HG03432 (cell line): ENCODE measurements at regions not wholly inside any gene's neighbourhood (a gene's known extent, or its start where the extent isn't known, plus 50 kb on each side); places are given as distances from the start of the nearest gene placed in this dataset.
"Not testable (repeated sequence)": the region's sequence is repeated elsewhere in the genome, so short reads cannot be mapped to it uniquely, and the experiment has no call there.

Source experiments
- ATAC-seq: cut with Tn5 transposase; IDR thresholded peaks from one replicate; pipeline ENCODE4 v1.9.1; 2021; ENCODE audit warnings: mild to moderate bottlenecking, moderate library complexity; ENCODE audit not compliant: unreplicated experiment

DNA sequence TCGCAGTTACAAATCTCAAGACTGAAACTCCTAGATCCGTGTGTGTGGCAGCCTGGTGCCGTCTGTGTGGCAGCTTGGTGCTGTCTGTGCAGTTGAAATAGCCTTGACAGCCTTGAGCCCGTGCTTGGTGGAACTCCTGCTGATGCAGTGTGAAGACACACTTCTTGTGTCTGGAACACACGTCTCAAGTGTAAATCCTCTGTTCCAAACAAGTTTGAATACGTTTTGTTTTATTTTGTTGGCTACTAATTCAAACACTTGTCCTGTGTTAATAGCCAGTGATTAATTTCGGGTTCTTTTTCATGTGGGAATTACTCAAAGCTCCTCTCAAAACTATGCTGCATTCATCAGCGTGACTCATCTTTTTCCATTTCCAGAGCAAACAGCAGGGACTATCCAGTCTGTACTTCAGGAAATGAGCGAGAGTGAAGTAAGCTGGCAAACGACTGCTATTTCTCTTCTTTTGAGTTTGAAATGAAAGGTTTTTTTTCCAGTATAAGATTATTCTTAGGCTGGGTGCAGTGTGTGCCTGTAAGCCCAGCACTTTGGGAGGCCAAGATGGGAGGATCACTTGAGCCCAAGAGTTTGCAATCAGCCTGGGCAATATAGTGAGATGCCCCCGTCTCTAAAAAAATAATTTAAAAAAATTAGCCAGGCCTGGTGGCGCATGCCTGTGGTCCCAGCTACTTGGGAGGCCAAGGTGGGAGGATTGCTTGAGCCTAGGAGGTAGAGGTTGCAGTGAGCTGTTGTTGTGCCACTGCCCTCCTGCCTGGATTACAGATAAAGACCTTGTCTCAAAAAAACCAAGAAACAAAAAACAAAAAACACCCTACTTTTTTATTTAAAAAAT is 152.9 kb downstream of the SPP2 start:
- no peak for ATAC-seq

DNA sequence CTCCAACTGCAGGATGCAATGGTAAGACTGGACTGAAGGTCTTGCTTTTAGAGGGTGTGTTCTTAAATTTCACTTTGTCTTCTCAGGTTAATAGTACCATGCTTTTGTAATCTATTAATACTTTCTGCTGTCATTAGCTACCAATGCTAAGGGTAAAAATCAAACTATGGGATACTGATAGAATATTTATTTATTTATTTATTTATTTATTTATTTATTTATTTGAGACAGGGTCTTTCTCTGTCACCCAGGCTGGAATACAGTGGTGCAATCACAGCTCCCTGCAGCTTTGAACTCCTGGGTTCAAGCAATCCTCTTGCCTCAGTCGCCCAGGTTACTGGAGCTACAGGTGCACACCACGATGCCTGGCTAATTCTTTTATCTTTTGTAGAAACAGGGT is 152.1 kb downstream of the SPP2 start:
- ATAC-seq: no peak

DNA sequence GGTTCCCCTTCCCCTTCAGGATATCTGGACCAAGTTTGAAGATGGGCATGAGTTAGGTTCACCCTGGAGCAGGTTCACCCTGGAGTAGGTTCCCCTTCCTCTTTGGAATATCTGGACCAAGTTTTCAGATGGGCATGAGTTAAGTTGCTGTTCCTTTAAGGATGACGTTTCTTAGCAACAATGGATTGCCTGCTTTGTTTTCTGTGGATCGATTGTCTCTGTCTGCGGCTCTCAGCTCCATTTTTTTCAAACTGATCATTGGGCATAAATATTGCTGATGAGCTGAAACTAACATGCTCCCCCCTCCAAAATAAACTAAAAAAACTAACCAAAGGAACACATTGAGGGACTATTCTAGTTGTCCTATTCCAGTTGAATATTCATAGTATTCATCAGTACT is 149.5 kb downstream of the SPP2 start:
- no peak for ATAC-seq

GRCh38 chr2:234198976-234199375 is 148.5 kb downstream of the SPP2 start:
- no peak for ATAC-seq

DNA sequence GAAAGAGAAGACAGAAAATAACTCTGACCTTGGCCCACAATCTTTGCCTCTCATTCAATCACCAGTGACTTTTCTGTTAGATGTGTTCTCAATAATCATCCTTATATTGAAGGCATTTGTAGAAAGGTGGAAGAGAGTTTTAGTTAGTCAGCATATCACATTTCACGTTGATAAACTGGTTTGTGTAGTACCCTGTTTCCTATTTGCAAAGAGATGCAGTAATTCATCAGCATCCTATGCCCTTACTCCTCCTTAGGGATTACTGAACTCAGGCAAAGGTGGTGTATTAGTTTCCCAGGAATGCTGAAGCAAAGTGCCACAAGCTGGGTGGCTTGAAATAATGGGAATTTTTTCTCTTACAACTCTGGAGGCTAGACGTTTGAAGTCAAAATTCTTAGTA is 145.0 kb downstream of the SPP2 start:
- ATAC-seq: no peak

GRCh38 chr2:234193977-234194563 is 143.6 kb downstream of the SPP2 start:
- no peak for ATAC-seq

- no peak for ATAC-seq
Measured at GRCh38 chr2:234191819-234192407, 141.4 kb downstream of the SPP2 start.

DNA sequence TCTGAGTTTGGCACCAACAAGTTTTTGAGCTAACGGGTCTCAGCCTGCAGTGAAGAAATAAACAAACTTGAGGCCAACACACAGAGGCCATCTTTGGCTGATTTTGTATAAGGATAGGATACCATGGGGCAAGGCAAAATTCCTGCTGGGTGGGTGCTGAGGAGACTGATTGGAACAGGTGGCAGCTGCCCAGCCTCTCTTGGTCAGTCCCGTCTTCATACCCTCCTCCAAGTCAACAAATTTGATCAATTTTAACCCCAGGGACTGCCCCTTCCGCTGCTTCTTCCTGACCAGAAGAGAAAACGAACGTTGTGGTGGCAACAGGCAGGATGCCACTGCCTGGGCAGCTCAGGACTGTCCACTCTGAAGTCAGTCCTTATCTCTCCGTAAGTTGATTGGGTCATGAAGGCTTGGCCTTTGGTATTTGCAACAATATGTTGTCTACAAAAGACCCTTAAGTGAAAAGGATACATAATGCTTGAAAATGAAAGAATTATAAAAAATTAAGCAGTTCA is 139.3 kb downstream of the SPP2 start:
- no peak for ATAC-seq

GRCh38 chr2:234189230-234189629 is 138.7 kb downstream of the SPP2 start:
- ATAC-seq: no peak

DNA sequence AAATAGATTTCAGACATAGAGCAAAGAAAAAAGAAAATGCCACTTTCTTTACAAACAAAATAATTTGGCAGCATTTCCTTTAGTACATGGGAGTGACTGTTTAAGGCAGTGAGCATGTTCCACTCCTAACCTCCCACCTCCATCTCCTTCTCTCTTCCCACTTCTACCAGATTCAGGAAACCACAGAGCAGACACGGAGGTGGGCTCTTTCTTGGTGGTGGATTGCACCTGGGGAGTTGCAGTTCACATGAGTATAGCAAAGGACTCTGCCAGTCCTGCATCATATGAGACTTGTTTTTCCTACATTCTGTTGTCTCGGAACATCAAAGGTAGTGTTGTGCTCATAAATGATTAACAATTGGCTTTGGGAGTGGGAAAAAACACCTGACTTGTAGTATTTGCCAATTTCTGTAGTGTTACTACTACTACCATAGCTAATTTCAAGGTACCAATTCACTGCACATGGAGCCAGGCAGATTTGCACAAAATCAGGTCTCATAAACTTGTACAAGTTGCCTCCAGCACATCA is 137.2 kb downstream of the SPP2 start:
- no peak for ATAC-seq

GRCh38 chr2:234181121-234181520 is 130.6 kb downstream of the SPP2 start:
- no peak for ATAC-seq

GRCh38 chr2:234179031-234179363 is 128.5 kb downstream of the SPP2 start:
- no peak for ATAC-seq

DNA sequence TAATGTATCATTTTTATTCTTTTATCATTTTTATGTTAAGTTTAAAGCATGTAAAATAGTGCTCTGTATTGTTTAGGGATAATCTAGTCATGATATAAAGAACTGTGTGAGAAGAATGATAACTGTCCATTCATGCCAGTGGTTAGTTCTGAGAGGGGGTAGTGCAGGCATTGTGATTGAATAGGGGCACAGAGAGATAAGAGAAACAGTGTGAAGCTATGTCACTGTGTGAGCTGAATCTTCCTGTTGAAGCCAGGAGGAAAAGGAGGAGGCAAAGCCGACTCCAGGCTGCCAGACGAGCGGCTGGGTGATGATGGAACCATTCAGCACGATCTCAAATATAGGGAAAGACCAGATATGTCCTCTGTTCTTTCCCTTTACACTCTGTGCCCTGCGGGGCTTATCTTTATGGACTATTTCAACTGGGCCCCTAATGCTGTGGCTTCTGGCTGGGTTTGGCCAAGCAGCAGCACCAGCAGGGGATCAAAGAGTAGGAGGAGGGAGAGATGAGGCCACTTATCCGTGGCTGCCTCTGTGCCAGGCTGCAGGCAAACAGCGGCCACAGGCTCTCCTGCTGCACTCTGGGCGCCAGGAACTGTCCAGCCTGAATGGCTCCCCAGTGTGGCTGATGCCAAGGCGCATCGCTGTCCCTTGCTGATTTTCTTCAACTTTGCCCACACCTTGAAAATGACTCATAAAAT is 128.0 kb downstream of the SPP2 start:
- no peak for ATAC-seq

GRCh38 chr2:234175649-234176048 is 125.1 kb downstream of the SPP2 start:
- no peak for ATAC-seq

DNA sequence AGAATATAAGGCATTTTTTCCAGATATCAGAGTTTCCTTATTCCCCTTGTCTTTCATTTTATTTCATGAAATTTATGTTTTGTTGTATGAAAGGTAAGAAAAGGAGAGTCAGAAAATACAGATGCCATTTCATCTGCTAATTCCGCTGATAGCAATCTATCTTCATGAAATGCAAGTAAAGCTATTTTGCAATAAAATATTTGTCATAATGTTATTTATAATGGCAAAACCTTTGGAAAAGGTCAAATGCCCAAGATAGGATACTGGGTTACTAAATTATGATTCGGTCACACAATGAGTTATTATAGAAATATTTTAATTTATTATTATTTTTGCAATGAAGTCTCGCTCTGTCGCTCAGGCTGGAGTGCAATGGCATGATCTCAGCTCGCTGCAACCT is 124.2 kb downstream of the SPP2 start:
- no peak for ATAC-seq

- no peak for ATAC-seq
Measured at GRCh38 chr2:234172532-234172931, 122.0 kb downstream of the SPP2 start.

- ATAC-seq: no peak
Measured at GRCh38 chr2:234172066-234172465, 121.6 kb downstream of the SPP2 start.

DNA sequence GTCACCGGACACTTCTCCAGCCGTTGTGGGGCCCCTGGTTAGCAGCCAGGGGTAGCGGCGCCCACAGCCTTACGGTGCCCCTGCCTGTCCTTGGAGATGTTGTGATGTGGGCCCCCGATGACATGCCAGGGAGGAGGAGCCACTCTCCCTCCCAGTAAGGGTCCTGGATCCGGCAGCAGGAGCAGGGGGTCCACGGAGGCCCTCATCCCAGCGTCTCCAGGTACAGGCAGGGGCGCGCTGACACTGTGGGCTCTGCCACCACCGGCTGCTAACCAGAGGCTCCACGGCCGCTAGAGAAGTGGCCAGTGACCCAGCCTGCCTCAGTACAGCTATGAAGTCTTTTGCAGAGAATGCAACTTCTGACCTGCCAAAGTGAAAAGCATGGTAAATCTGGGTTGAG is 121.2 kb downstream of the SPP2 start:
- no peak for ATAC-seq

DNA sequence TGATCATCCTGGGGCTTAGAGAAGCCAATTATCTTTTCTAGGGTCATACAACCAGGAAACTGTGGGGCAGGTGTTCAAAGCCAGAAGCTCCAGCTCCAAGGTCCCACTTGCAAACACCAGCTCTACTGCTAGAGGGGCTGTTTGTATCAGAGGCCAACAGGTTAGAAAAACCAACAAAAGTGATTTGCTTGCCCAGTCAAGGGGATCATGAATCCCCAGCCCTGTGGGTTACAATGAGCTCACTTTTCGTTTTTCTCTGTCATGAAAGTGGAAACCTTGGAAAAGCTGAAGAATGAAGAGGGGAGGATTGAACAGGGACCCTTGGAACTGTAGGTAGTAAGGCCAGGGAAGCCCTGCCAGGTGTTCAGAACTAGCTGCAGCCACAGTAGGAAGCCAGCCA is 119.2 kb downstream of the SPP2 start:
- no peak for ATAC-seq

- not testable (repeated sequence) for ATAC-seq
Measured at GRCh38 chr2:234168605-234169570, 118.4 kb downstream of the SPP2 start.
